Fibroblast of skin of right quadriceps (primary cell): ENCODE measurements at regions not wholly inside any gene's neighbourhood (a gene's known extent, or its start where the extent isn't known, plus 50 kb on each side); places are given as distances from the start of the nearest gene placed in this dataset.
"Not testable (repeated sequence)": the region's sequence is repeated elsewhere in the genome, so short reads cannot be mapped to it uniquely, and the experiment has no call there.

ENCODE experiments used
- DNase-seq: peaks from one replicate; pipeline ENCODE4 v3.0.0-alpha.2; 2013

- DNase-seq: no peak
These were observed 80.5 kb downstream of the ZIC3 start for GRCh38 chrX:137646472-137646871.

GRCh38 chrX:137651647-137652046 is 85.7 kb downstream of the ZIC3 start:
- no peak for DNase-seq

GRCh38 chrX:137652086-137652485 is 86.2 kb downstream of the ZIC3 start:
- DNase-seq: no peak

- no peak for DNase-seq
These were observed 88.6 kb downstream of the ZIC3 start for GRCh38 chrX:137654481-137654880.

GRCh38 chrX:137667776-137668175 is 101.8 kb downstream of the ZIC3 start:
- DNase-seq: no peak

GRCh38 chrX:137684591-137684990 is 118.7 kb downstream of the ZIC3 start:
- DNase-seq: no peak

- no peak for DNase-seq
These were observed 129.5 kb downstream of the ZIC3 start for GRCh38 chrX:137695417-137695816.

GRCh38 chrX:137707348-137707747 is 141.4 kb downstream of the ZIC3 start:
- DNase-seq: no peak

GRCh38 chrX:137742846-137743245 is 176.9 kb downstream of the ZIC3 start:
- DNase-seq: no peak

- DNase-seq: no peak
These were observed 177.5 kb downstream of the ZIC3 start for GRCh38 chrX:137743414-137743813.

GRCh38 chrX:137746289-137746688 is 180.4 kb downstream of the ZIC3 start:
- no peak for DNase-seq

- no peak for DNase-seq
These were observed 181.5 kb downstream of the ZIC3 start for GRCh38 chrX:137747244-137748043.

GRCh38 chrX:137748827-137749226 is 182.9 kb downstream of the ZIC3 start:
- DNase-seq: no peak

GRCh38 chrX:137749246-137749645 is 183.3 kb downstream of the ZIC3 start:
- DNase-seq: no peak

GRCh38 chrX:137771537-137771936 is 205.6 kb downstream of the ZIC3 start:
- DNase-seq: no peak

- no peak for DNase-seq
These were observed 226.3 kb downstream of the ZIC3 start for GRCh38 chrX:137792214-137792613.

- not testable (repeated sequence) for DNase-seq
These were observed 232.0 kb downstream of the ZIC3 start for GRCh38 chrX:137797926-137798325.

- no peak for DNase-seq
These were observed 257.3 kb downstream of the ZIC3 start for GRCh38 chrX:137823257-137823656.

GRCh38 chrX:137847376-137847775 is 281.4 kb downstream of the ZIC3 start:
- no peak for DNase-seq

GRCh38 chrX:137848266-137848905 is 282.5 kb downstream of the ZIC3 start:
- no peak for DNase-seq

GRCh38 chrX:137852502-137852901 is 286.6 kb downstream of the ZIC3 start:
- DNase-seq: no peak

- DNase-seq: no peak
These were observed 289.6 kb downstream of the ZIC3 start for GRCh38 chrX:137855490-137855889.

GRCh38 chrX:137858106-137858505 is 292.2 kb downstream of the ZIC3 start:
- DNase-seq: no peak

- DNase-seq: no peak
These were observed 312.5 kb downstream of the ZIC3 start for GRCh38 chrX:137878401-137878800.

- DNase-seq: no peak
These were observed 317.0 kb downstream of the ZIC3 start for GRCh38 chrX:137882960-137883359.
